HG03025 (cell line): ENCODE measurements at regions not wholly inside any gene's neighbourhood (a gene's known extent, or its start where the extent isn't known, plus 50 kb on each side); places are given as distances from the start of the nearest gene placed in this dataset.

Experiments used
- ATAC-seq: cut with Tn5 transposase; IDR thresholded peaks from one replicate; pipeline ENCODE4 v1.9.1; 2021; ENCODE audit warnings: mild to moderate bottlenecking, moderate library complexity; ENCODE audit not compliant: unreplicated experiment, low FRiP score

DNA sequence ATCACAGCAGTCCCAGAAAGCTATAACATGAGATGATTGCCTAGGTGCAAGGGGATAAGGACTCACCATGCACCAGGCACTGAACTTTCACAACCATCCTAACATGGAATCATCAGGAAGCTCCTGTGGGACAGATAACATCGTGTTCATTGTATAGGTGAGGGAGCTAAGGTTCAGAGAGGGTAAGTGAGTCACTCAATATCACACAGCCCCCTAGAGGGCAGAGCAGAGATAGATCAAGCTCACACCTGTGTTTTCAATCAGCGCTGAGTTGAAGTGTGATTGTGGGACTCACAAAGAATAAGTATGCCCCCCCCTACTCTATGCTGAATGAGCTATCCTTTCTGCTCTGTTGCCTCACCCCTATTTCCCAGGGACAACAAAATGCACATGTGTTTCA is 377.7 kb upstream of the ERCC4 start:
- ATAC-seq, result no peak

DNA sequence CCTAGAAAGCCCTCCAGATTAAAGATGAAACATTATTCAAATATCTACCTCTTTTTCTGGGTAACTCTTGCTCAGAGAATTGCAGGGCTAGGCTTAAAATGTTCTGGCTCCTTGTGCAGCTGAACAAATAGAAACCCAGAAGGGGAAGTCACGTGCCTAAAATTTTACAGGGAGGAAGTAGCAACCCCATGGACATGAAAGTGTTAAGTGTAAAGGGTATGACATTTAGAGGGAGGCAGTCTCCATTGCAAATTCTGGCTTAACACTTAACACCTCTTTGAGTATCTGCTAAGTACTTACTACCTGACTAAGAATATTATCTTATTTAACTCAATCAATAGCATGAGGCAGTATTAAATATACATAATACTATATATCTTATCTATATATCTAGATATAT is 376.1 kb upstream of the ERCC4 start:
- ATAC-seq, result no peak

DNA sequence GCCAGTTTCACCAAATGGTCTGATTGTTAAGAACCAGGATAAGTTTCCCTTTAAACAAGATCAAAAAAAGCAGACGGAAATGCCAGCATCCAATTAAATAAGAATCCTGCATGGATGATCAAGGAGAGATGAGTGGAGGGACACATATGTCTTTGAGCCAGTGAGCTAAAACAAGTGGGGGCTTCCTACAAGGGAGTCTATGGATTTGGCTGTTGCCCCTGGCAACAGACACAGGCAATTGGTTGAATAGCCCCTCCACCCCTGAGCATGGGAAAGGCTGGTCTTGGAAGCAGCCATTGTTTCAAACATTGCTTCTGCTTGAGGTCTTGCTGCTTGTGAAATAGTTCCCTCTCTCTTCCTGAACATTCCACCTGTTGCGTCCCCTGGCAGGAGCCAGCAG is 374.7 kb upstream of the ERCC4 start:
- no peak for ATAC-seq

DNA sequence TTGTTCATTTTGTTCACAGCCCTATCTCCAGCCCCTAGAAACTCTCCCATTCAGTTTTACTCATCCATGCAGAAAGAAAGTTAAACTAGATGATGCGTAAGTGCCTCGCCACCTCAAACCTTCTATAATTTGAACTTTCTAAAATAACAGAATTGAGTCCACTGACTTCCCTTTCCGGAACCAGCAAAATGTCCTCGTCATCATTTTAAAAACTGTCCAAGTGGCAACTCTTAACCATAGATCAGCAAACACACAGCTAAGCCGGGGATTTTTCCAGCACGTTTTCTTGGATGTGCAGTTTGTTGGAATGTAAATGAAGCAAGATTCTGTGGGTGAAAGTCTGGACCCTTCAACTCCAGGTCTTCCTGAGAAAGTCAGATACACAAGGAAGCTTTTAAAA is 369.7 kb upstream of the ERCC4 start:
- no peak for ATAC-seq

DNA sequence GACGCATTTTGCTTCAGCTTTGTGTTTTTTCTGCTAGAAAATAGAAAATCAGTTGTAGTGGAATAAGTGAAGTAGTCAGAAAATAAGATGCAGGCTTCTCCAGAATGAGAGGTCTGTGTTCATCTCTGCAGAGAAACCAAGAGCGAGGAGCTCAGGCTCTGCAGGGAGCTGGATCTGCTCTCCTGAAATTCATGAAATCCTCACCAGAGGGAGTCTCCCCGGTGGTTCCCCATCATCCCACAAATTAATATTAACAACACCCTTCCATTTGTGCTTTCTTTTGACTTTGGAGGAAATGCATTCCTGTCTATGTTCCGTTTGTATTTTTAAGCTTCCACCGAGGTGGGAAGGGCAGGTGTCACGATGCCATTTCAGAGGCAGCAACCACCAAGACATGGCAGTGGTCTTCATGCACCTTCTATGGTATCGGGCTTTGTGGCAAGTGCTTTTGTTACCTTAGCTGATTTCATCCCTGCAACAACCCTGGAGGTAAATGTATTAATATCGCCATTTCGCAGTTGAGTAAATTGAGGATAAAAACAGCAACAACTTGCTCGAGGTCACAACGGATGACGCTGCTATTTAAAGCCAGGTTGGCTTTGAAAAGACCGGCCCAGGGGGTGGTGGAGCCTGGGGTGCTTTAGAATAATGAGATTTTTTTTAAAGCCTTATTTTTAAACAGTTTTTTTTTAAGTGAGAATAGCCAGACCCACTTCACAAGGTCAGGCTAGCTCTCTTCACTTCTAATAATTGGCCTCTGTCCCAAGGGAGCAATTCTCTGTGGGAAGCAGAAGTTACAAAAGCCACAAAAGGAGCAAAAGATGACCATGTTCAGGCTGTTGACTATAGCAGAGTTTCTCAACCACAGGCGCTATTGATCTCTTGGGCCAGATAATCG is 367.6 kb upstream of the ERCC4 start:
- no peak for ATAC-seq

DNA sequence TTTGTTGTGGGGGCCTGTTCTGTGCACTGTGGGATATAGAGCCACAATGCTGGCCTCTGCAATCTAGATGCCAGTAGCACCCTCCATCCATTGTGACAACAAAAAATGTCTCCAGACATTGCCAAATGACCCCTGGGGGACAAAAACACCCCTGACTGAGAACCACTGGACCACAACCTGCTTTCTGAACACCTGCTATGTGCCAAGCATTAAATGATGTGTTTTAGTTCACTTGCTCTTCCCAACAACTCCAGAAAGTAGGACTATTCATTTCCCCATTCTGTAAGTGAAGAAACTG is 367.0 kb upstream of the ERCC4 start:
- no peak for ATAC-seq

DNA sequence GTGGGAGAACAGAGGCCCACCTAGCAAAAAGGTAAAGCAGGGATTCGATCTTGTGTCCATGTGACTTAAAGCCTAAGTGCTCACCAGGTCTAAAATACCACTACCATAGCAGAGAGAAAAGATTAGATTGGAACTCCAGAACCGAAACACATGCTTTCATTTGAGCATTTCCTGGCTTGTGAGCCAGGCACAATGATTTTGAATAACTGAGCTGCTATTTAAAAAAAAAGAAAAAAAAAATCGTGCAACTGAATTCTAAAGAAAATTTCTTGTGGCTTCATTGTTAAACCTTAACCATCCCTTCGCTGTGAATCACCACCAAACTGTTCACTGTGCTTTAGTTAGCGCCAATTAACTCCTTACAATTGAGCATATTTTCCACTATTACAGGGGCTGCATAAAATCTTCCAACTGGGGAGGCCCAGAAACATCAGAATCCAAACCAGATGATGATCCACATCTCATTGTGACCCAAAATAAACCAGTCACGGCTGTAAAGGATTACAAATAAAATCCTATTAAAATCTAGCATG is 366.4 kb upstream of the ERCC4 start:
- no peak for ATAC-seq

DNA sequence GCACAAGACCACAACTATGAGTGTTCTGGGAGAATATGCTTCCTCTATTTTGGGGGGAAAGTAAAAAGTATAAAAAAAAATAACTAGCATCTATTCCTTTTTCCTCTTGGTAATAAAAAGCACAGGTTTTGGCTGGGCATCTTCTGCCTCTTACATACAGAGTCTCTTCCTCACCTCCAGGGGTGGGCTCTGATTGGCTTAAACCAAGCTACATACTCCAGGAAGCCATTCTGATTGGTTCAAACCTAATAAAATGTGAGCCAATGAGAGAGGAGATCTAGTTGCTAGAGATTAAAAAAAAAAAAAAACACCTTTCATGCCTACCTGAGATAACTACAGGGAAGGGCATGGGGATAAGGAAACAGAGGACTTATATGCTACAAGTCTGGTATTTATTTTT is 365.9 kb upstream of the ERCC4 start:
- ATAC-seq, result no peak

DNA sequence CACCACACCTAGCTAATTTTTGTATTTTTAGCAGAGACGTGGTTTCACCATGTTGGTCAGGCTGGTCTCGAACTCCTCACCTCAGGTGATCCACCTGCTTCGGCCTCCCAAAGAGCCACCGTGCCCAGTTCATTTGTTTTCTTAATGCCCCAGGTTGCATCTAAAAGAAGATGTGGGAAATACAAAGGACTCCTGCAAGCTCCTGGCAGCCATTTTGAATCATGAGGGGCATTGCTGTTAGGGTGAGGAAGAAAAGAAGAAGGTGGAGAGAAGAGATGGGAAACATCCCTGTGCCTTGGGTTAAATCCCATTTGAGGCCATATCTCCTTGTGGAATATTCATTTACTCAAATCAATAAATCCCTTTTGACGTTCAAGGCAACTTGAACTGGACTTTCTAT is 365.3 kb upstream of the ERCC4 start:
- no peak for ATAC-seq

DNA sequence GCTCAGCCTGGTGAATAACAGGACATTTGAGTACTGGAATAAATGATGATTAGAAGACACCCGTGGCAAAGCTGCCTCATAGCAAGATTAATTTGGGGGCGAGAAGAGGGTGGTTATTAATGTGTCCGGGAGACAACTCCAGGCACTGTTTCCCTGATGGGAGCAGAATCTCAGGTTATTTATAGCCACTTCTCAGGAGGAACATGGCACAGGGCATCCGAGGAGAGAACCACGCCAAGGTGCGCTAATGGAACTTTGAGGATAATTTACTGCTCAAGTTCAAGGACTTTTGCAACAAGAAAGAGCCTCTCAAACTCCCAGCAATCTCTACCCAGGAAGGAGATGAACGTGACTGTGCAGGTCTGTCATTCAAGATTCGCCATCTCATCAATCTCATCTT is 362.5 kb upstream of the ERCC4 start:
- no peak for ATAC-seq

DNA sequence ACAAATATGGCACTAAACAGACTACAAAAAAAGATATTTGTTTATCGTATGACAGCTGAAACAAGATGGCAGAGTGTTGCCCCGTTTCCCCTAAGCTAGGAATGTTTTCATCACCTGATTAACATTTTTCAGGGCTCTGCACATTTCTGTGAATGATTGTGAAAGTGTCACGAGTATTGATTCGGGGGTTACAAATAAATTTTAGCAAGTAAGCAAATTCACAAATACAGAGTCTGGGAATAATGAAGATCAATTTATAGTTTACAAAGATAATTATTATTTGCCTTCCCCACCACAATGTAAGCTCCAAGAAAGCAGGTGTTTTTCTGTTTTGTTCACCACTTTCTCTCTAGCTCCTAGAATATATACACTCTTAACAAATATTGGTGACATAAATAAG is 361.2 kb upstream of the ERCC4 start:
- no peak for ATAC-seq

DNA sequence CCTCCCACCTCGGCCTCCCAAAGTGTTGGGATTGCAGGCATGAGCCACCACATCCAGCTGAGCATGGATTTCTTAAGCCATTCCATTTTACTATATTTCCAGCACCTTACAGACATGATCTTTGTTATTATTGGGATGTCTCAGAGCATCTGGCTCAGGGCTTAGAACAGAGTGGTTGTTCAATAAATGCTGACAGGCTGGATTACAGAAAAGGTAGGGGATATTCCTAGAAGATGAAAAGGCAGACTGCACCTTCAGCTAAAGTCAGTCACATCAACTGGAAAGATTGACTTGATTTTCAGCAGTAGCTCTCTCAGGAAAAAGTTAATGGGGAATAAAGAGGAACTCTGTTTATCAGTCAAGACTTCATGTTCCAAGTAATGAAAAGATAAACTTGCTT is 360.3 kb upstream of the ERCC4 start:
- no peak for ATAC-seq

DNA sequence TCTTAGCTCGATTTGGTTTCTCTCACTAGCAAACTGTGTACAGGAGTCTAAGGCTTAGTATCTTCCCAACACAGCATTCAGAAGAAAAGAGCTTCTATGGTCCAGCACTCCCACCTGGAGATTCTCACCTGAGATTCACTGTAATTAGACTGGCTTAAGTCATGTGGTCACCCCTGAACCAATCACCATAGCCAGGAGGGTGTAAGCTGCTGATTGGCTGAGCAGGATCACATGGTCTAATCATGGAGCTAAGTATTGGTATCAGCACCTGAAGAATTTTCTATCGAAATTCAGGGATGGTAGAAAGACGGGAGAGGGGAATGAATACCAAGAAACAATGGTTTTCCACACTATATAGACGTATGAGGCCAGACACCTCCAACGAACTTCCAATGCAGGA is 359.8 kb upstream of the ERCC4 start:
- no peak for ATAC-seq

DNA sequence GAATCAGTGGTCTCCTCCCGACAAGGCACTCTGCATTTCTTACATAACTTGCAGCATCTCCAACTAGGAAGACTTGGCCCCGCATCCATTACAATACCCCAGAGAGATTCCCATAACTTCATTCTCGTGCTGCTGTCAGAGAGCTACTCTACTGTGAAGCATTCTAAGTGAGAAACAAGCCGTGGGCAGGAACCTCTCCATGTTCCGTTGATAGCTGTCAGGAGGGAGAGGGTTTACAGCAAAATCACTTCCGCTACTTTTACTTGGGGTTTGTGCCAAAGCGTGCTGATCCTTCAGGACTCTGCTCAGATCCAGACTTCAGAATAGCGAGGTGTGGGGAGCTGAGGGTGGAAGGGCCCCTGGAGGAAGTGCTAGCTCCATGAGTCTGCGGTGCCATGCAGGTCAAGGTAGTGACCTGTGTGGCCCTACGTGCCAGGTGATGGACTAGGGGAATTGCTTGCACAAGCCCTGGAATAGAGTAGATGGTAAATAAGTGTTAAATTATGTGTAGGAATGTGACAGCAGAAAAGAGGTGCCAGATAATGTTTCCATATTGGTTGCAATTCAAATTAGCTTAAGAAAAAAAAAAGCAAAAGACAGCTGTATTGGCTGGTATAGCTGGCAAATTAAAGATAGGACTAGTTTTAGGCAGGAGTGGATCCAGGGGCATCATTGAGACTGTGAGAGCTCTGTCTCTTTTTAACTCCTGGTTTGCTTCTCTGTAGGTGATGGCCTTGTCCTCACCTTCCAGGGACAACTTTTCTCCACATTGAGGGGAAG is 358.5 kb upstream of the ERCC4 start:
- no peak for ATAC-seq

DNA sequence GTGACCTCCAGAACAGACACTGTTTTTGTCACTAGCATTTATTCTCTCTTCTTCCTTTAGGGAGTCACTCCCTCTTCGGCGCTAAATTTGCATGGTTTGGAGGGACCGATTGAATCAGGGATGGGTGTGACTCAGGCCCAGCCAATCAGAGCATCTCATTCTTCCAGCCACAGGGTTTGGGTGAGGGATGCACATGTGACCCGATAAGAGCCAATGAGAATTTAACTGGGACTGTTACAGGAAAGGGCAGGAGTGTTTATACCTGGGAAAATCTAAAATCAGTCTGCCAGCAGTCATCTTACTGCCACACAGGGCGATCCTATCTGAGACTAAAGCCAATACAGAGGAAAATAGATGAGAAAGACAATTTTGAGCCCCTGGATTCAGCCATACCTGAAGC is 351.2 kb upstream of the ERCC4 start:
- ATAC-seq, result no peak

DNA sequence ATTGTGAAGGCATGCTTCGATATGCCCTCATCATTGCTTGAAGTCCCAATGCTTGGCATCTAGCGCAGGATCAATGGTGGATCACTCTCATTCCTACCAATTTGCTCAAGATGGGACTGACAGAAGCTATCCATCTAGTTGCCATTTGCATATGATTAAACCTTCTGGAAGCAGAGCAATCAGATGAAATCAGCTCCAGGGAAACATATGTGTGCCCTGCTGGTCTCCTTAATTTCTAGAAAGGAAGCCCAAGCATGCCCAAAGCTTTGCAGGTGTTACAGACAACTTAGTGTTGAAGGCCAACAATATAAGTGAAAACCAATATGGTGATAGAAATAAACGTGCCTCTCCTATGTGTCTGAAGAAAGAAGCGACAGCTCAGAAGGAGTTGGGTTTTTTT is 350.0 kb upstream of the ERCC4 start:
- ATAC-seq, result no peak

DNA sequence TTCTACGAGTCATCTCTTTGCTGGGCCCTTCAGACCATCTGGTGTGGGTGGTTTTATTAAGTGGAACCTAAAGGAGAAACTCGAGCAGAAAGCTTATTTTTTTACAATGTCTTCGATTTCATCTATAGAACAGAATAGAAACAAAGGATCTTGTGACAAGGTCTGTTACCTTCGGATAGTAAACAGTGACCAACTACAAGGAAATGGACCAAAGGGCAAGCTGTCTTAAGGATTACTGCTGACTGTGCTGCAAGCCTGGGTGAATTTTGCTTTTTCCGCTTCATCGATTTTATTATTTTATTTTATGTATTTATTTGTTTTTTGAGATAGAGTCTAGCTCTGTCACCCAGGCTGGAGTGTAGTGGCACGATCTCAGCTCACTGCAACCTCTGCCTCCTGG is 348.9 kb upstream of the ERCC4 start:
- ATAC-seq, result no peak

DNA sequence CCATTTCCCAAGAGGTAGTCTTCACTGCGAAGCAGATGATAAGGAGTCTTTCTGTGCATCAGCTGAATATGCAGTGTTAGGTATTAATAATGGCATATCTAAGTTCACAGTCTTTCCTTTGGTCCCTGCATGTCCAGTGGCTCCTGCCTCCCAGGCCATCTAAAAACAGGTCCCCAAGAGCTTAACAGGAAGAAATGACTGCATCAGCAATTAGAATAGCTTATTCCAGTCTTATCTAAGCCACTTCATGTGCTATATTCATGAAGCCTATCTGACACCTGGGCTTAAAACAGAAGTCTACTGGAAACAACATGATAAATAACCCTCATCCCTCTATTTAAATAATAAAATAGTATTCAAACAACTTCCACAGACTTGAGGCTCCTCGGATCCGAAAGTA is 346.1 kb upstream of the ERCC4 start:
- ATAC-seq, result no peak

DNA sequence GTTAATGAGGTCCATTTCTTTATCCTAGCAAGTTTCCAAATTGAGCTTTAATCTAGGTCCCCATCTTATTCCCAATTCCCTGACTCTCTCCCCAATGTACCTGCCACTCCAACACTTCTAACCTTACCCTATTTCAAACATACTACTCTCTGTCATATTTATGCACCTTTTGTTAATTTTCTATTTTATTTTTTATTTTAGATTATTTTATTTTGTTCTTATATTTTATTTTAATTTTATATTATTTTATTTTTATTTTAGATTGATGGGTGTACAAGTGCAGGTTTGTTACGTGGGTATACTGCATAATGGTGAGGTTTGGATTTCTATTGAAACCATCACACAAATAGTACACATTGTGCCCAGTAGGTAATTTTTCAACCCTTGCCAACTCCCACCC is 333.9 kb upstream of the ERCC4 start:
- no peak for ATAC-seq

DNA sequence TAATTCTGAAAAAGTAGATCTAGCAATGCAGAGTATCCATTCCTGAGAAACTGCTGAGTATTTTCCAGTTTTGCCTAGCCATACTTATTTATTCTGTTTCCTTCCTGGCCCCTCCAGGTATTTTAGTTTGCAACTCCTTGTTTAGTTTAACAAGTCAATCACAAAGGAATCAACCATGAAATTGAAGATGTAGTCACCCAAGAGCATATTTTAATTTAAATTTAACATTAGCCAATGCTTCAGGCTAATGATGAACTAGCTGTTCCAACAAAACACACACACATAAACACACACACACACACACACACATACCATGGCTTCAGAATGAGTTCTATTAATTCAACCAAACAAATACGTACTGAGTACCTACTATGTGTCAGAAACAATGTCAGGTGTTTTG is 332.8 kb upstream of the ERCC4 start:
- ATAC-seq, result no peak

DNA sequence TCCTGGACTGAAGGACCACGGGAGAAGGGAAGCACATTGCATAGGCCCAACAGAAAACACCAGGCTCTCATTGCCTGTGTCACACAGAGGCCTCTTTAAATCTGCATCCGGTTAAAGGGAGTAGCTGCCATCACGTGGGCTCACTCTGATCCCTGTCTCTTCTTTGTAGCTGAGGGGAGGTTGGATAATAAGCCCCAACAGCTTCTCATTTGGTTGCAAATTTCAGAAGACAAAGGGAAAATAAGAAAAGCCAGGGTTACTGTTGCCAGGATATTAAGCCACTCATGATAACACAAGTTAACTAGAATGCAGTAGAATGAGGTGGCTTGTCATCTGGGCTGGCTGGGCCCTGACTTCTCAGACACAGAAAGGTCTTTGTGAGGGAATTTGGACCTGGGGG is 325.1 kb upstream of the ERCC4 start:
- ATAC-seq, result no peak

DNA sequence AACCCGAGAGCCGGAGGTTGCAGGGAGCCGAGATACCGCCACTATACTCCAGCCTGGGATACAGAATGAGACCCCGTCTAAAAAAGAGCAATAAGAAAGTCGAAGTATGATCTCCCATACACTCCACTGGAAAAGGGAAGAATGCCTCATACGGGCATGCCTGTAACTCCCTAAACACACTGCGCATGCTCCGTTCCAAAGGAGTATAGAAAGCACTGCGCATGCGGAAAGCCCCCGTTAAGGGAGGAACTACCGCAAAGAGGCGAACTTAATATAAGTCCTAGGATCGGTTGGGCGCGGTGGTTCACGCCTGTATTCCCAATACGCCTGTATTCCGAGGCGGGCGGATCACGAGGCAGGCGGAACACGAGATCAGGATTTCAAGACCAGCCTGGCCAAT is 313.1 kb upstream of the ERCC4 start:
- ATAC-seq, result no peak
